HepG2 (cell line): ENCODE measurements at regions not wholly inside any gene's neighbourhood (a gene's known extent, or its start where the extent isn't known, plus 50 kb on each side); places are given as distances from the start of the nearest gene placed in this dataset.

Experiments
- ATAC-seq: fragments of 200-7000 bp; cut with Tn5 transposase; 3 replicates; pipeline ENCODE4 v1.9.1; 2020; ENCODE audit warnings: mild to moderate bottlenecking, moderate library complexity
- BruUV-seq: library from RNA; stranded (reverse); fragments of 400-500 nt; replicated peaks from 2 replicates; lab custom pipeline; 2021; lab: Mats Ljungman, UMichigan
- CTCF ChIA-PET: fragments of 300-600 bp; formaldehyde crosslinking; extraction: SDS; loops from one replicate; lab custom pipeline; 2021; ENCODE audit warnings: low total read pairs, inconsistent platforms, low intra/inter-chr PET ratio; lab: Yijun Ruan, JAX
- POLR2A ChIA-PET: fragments of 350-600 bp; sonication (Branson Sonifier 250); formaldehyde crosslinking; loops from one replicate; lab custom pipeline; 2020; ENCODE audit warnings: antibody characterized with exemption, inconsistent platforms; lab: Yijun Ruan, JAX
- DNase-seq: peaks from one replicate; pipeline ENCODE4 v3.0.0-alpha.2; 2015; ENCODE audit warnings: low spot score
- FAIRE-seq: peaks from 3 replicates; lab custom pipeline; 2011; peaks lifted over from hg19 to GRCh38; lab: Jason Lieb, UNC
- H2AFZ ChIP-seq: one replicate; pipeline ENCODE4 v1.6.1; 2011; ENCODE audit warnings: low read length, inconsistent platforms
- H3K27ac ChIP-seq: fragments of 300-600 bp; 3 replicates; pipeline ENCODE4 v1.8.0; 2011; ENCODE audit warnings: mixed run types, mild to moderate bottlenecking, mixed read lengths, low read length, inconsistent platforms; ENCODE audit not compliant: insufficient read depth; ENCODE audit errors: extremely low read length
- H3K27me3 ChIP-seq, 2 experiments: fragments of 200-600 bp in 1 of 2; 2 replicates in 1 of 2; 3 replicates in 1 of 2; pipeline versions ENCODE4 v1.6.0 to v1.8.0; 2011; ENCODE audit warnings: low read length in 2 of 2, mild to moderate bottlenecking in 2 of 2, moderate library complexity in 2 of 2, inconsistent platforms in 1 of 2; ENCODE audit not compliant: insufficient read depth in 2 of 2, control insufficient read depth in 1 of 2
- H3K36me3 ChIP-seq, 2 experiments: fragments of 200-600 bp in 1 of 2; replicated peaks in 1 of 2; 2 replicates in 1 of 2; 3 replicates in 1 of 2; pipeline versions ENCODE4 v1.5.1 to v1.8.0; 2011; ENCODE audit warnings: low read length in 2 of 2, inconsistent platforms in 1 of 2; ENCODE audit not compliant: insufficient read depth in 2 of 2, control insufficient read depth in 1 of 2
- H3K4me1 ChIP-seq: 2 replicates; pipeline ENCODE4 v1.5.1; 2012; ENCODE audit warnings: low read length, inconsistent platforms; ENCODE audit not compliant: insufficient read depth
- H3K4me2 ChIP-seq: 2 replicates; pipeline ENCODE4 v1.6.0; 2011; ENCODE audit warnings: low read depth, low read length, inconsistent platforms
- H3K4me3 ChIP-seq, 3 experiments: fragments of 200-600 bp in 1 of 3; sonication (generic), shearing (Covaris generic) in 1 of 3; replicated peaks in 1 of 3; 2 replicates each; pipeline ENCODE4 v1.5.1; 2011 to 2016; ENCODE audit warnings: low read length in 3 of 3, inconsistent platforms in 2 of 3, low read depth in 2 of 3, mild to moderate bottlenecking in 2 of 3, control low read depth in 1 of 3, mixed read lengths in 1 of 3; ENCODE audit not compliant: insufficient read depth in 1 of 3
- H3K79me2 ChIP-seq: one replicate; pipeline ENCODE4 v1.6.1; 2011; ENCODE audit warnings: low read length, inconsistent platforms; ENCODE audit not compliant: insufficient read depth
- H3K9ac ChIP-seq: 2 replicates; pipeline ENCODE4 v1.6.0; 2011; ENCODE audit warnings: mild to moderate bottlenecking, low read depth, low read length, inconsistent platforms; ENCODE audit not compliant: insufficient read depth
- H3K9me3 ChIP-seq: 2 replicates; pipeline ENCODE4 v1.5.1; 2012; ENCODE audit warnings: mild to moderate bottlenecking, low read length
- H4K20me1 ChIP-seq: 2 replicates; pipeline ENCODE4 v1.6.0; 2011; ENCODE audit warnings: inconsistent platforms, mild to moderate bottlenecking, low read length, moderate library complexity; ENCODE audit not compliant: insufficient read depth
- ARID4A ChIP-seq: sonication (generic); formaldehyde crosslinking; IDR thresholded peaks from 2 replicates; pipeline ENCODE4 v1.5.0; 2020; ENCODE audit warnings: mild to moderate bottlenecking, missing genetic modification reagents, borderline replicate concordance
- ARNT ChIP-seq: fragments of 450-650 bp; IDR thresholded peaks from 2 replicates; pipeline ENCODE4 v1.6.1; 2017
- CEBPZ ChIP-seq: IDR thresholded peaks from 2 replicates; pipeline ENCODE4 v1.6.1; 2012; ENCODE audit warnings: low read length, improper control_type of control experiment
- CSRNP2 ChIP-seq: sonication (generic); formaldehyde crosslinking; conservative IDR thresholded peaks from 2 replicates; pipeline ENCODE4 v1.8.0; 2022; ENCODE audit warnings: low read depth, missing genetic modification reagents
- HOXA9 ChIP-seq: sonication (generic); formaldehyde crosslinking; IDR thresholded peaks from 2 replicates; pipeline ENCODE4 v1.8.1; 2022; ENCODE audit warnings: missing genetic modification reagents, mild to moderate bottlenecking, moderate library complexity, borderline replicate concordance
- NR0B2 ChIP-seq: sonication (generic); formaldehyde crosslinking; IDR thresholded peaks from 2 replicates; pipeline ENCODE4 v1.4.0; 2020; ENCODE audit warnings: mild to moderate bottlenecking, missing genetic modification reagents
- POLR2A ChIP-seq, 2 experiments: IDR thresholded peaks; 2 replicates each; pipeline ENCODE4 v1.6.1; 2011; ENCODE audit warnings: low read depth in 2 of 2, low read length in 2 of 2, mild to moderate bottlenecking in 1 of 2, moderate library complexity in 1 of 2; ENCODE audit not compliant: insufficient read depth in 1 of 2
- SIX4 ChIP-seq: sonication (generic); formaldehyde crosslinking; IDR thresholded peaks from 2 replicates; pipeline ENCODE4 v1.4.0; 2020; ENCODE audit warnings: missing genetic modification reagents
- ZBTB38 ChIP-seq: sonication (generic); formaldehyde crosslinking; IDR thresholded peaks from 2 replicates; pipeline ENCODE4 v1.5.1; 2020; ENCODE audit warnings: mild to moderate bottlenecking, missing genetic modification reagents
- ZFP90 ChIP-seq: sonication (generic); formaldehyde crosslinking; IDR thresholded peaks from 2 replicates; pipeline ENCODE4 v1.8.0; 2022; ENCODE audit warnings: missing genetic modification reagents, mild to moderate bottlenecking, inconsistent platforms, borderline replicate concordance
- ZNF205 ChIP-seq: IDR thresholded peaks from 2 replicates; pipeline ENCODE4 v1.6.1; 2018; ENCODE audit warnings: missing biosample characterization, missing genetic modification reagents
- ZNF296 ChIP-seq: sonication (generic); formaldehyde crosslinking; conservative IDR thresholded peaks from 2 replicates; pipeline ENCODE4 v1.5.0; 2020; ENCODE audit warnings: mild to moderate bottlenecking, missing genetic modification reagents
- ZNF605 ChIP-seq: sonication (generic); formaldehyde crosslinking; IDR thresholded peaks from 2 replicates; pipeline ENCODE4 v1.8.0; 2022; ENCODE audit warnings: mild to moderate bottlenecking, missing genetic modification reagents
- in situ Hi-C: cut with HindIII; loops from 2 replicates; pipeline ENCODE4 v1.10.0; 2017; ENCODE audit warnings: low pct_unique_long_range_greater_than_20kb; ENCODE audit not compliant: extremely low pct_ligation_motif_present
- intact Hi-C: fragments of 100-400 bp; cut with micrococcal nuclease; formaldehyde crosslinking; loops from one replicate; pipeline ENCODE4 v1.10.0; 2022; ENCODE audit not compliant: unreplicated experiment

- TF ChIP-seq NR0B2 (CRISPR knock-in tag) (no peak), CEBPZ (no peak), ARNT (no peak)
- TF ChIP-seq, all 625 proteins: peak for 0
Observed at GRCh38 chr22:27447289-27447688, 354.3 kb downstream of the MN1 start (continued).

GRCh38 chr22:27450448-27450847 is 351.1 kb downstream of the MN1 start:
- intact Hi-C loops: no loop called here
- Histone ChIP-seq H3K27ac (no peak overlapping the region), H3K79me2 (no peaks in the 10 kb centered on the region), H3K4me3 (no peak overlapping the region), H3K4me2 (no peak overlapping the region), H3K9me3 (no peaks in the 10 kb centered on the region), H3K36me3 (no peaks in the 10 kb centered on the region), H3K27me3 (no peaks in the 10 kb centered on the region), H3K4me1 (no peaks in the 10 kb centered on the region), H4K20me1 (no peaks in the 10 kb centered on the region), H2AFZ (no peak overlapping the region), H3K9ac (no peak overlapping the region)
- ATAC-seq (no peak), DNase-seq (no peak), FAIRE-seq (no peak)
- POLR2A ChIA-PET: no interaction called here
- CTCF ChIA-PET: no interaction called here
- no TSS peak for BruUV-seq
- in situ Hi-C loops: no loop called here
- TF ChIP-seq HOXA9 (CRISPR knock-in tag) (no peak), ZNF605 (no peak), ARID4A (CRISPR knock-in tag) (no peak), CSRNP2 (CRISPR knock-in tag) (no peak), POLR2A (IDR thresholded peaks at IDR 0.05; ENCODE audit: insufficient read depth in 1 of 2, low read depth in 2 of 2, low read length in 2 of 2) (no peak), ZNF296 (CRISPR knock-in tag) (no peak), ZNF205 (CRISPR knock-in tag) (no peak), ZBTB38 (no peak), ZFP90 (CRISPR knock-in tag) (no peak), SIX4 (CRISPR knock-in tag) (no peak)
